Activated T-cell treated with anti-CD3 and anti-CD28 coated beads for 48 hours (primary cell): ENCODE measurements at regions not wholly inside any gene's neighbourhood (a gene's known extent, or its start where the extent isn't known, plus 50 kb on each side); places are given as distances from the start of the nearest gene placed in this dataset.
"Not testable (repeated sequence)": the region's sequence is repeated elsewhere in the genome, so short reads cannot be mapped to it uniquely, and the experiment has no call there.

Experiments
- DNase-seq: peaks from one replicate; pipeline ENCODE4 v3.0.0-alpha.2; 2020; ENCODE audit warnings: low read depth

- no peak for DNase-seq
Observed at GRCh38 chr1:112099979-112100378, 110.5 kb upstream of the KCND3 start.

- no peak for DNase-seq
Observed at GRCh38 chr1:112105557-112105956, 116.1 kb upstream of the KCND3 start.

- no peak for DNase-seq
Observed at GRCh38 chr1:112110031-112110430, 120.6 kb upstream of the KCND3 start.

- no peak for DNase-seq
Observed at GRCh38 chr1:112111734-112112133, 122.3 kb upstream of the KCND3 start.

- DNase-seq, result no peak
Observed at GRCh38 chr1:112114540-112114939, 125.1 kb upstream of the KCND3 start.

GRCh38 chr1:112126598-112126997 is 137.1 kb upstream of the KCND3 start:
- DNase-seq, result no peak

GRCh38 chr1:112127606-112128005 is 138.1 kb upstream of the KCND3 start:
- not testable (repeated sequence) for DNase-seq

GRCh38 chr1:112133487-112133886 is 144.0 kb upstream of the KCND3 start:
- DNase-seq, result no peak

GRCh38 chr1:112140743-112141142 is 151.3 kb upstream of the KCND3 start:
- DNase-seq, result no peak

GRCh38 chr1:112141301-112141700 is 151.8 kb upstream of the KCND3 start:
- no peak for DNase-seq

GRCh38 chr1:112141923-112142322 is 152.5 kb upstream of the KCND3 start:
- DNase-seq, result no peak

GRCh38 chr1:112143871-112144441 is 154.5 kb upstream of the KCND3 start:
- DNase-seq, result no peak

- DNase-seq, result no peak
Observed at GRCh38 chr1:112144733-112145426, 155.4 kb upstream of the KCND3 start.

- no peak for DNase-seq
Observed at GRCh38 chr1:112146201-112146715, 156.8 kb upstream of the KCND3 start.

- not testable (repeated sequence) for DNase-seq
Observed at GRCh38 chr1:112160214-112160613, 170.7 kb upstream of the KCND3 start.

- no peak for DNase-seq
Observed at GRCh38 chr1:112165375-112165774, 175.9 kb upstream of the KCND3 start.

- DNase-seq, result no peak
Observed at GRCh38 chr1:112169517-112169916, 180.0 kb upstream of the KCND3 start.

GRCh38 chr1:112172294-112172882 is 182.9 kb upstream of the KCND3 start:
- DNase-seq, result no peak

GRCh38 chr1:112177314-112177713 is 187.8 kb upstream of the KCND3 start:
- no peak for DNase-seq

- DNase-seq, result no peak
Observed at GRCh38 chr1:112188611-112189010, 199.1 kb upstream of the KCND3 start.

- DNase-seq, result no peak
Observed at GRCh38 chr1:112196008-112196588, 199.9 kb upstream of the CTTNBP2NL start.

GRCh38 chr1:112196731-112197130 is 199.3 kb upstream of the CTTNBP2NL start:
- no peak for DNase-seq

- no peak for DNase-seq
Observed at GRCh38 chr1:112209493-112209892, 186.5 kb upstream of the CTTNBP2NL start.
